Prostate gland (tissue), 2 donors: ENCODE measurements at regions not wholly inside any gene's neighbourhood (a gene's known extent, or its start where the extent isn't known, plus 50 kb on each side); places are given as distances from the start of the nearest gene placed in this dataset.

Experiments used
- DNase-seq: peaks from one replicate; pipeline ENCODE4 v3.0.0-alpha.2; 2019; ENCODE audit warnings: low spot score
- H3K27ac ChIP-seq, 2 donors: fragments of 200-600 bp; sonication (generic); 2 replicates each; pipeline ENCODE4 v1.5.1; 2017 to 2019
- H3K27me3 ChIP-seq: fragments of 200-600 bp; sonication (generic); replicated peaks from 2 replicates; pipeline ENCODE4 v1.5.1; 2019; ENCODE audit not compliant: insufficient read depth
- H3K36me3 ChIP-seq, 2 donors: fragments of 200-600 bp; sonication (generic); 1 replicate in 1 of 2; 2 replicates in 1 of 2; pipeline versions ENCODE4 v1.5.1 to v1.8.1; 2017 to 2019
- H3K4me1 ChIP-seq: fragments of 200-600 bp; sonication (generic); replicated peaks from 2 replicates; pipeline ENCODE4 v1.5.1; 2019
- H3K4me3 ChIP-seq, 2 donors: fragments of 200-600 bp; sonication (generic); 2 replicates each; pipeline ENCODE4 v1.5.1; 2017 to 2019
- H3K9me3 ChIP-seq: fragments of 200-600 bp; sonication (generic); 2 replicates; pipeline ENCODE4 v1.5.1; 2017
- CTCF ChIP-seq, 4 experiments: fragments of 200-600 bp in 2 of 4; fragments of 450-650 bp in 2 of 4; sonication (generic) in 2 of 4; IDR thresholded peaks; 1 replicate in 3 of 4; 2 replicates in 1 of 4; pipeline ENCODE4 v1.5.1; 2016 to 2019; ENCODE audit warnings: antibody characterized with exemption in 4 of 4, mild to moderate bottlenecking in 2 of 4, moderate library complexity in 2 of 4
- POLR2A ChIP-seq: fragments of 450-650 bp; IDR thresholded peaks from one replicate; pipeline ENCODE4 v1.6.1; 2016; ENCODE audit warnings: antibody characterized with exemption, mild to moderate bottlenecking
- POLR2AphosphoS5 ChIP-seq: sonication (generic); formaldehyde crosslinking; IDR thresholded peaks from one replicate; pipeline ENCODE4 v1.6.1; 2017; ENCODE audit warnings: antibody characterized with exemption
- WGBS: methylation state at CpG from one replicate; pipeline ENCODE4 v1.1.5; 2018; 5-methylcytosine and 5-hydroxymethylcytosine counted together
- intact Hi-C: fragments of 100-400 bp; cut with DNase I; formaldehyde crosslinking; loops from one replicate; pipeline ENCODE4 v1.14.2; 2022

- no peaks in the 10 kb centered on the region for H3K36me3 ChIP-seq
- no peaks in the 10 kb centered on the region for H3K27me3 ChIP-seq
- no peak for TF ChIP-seq POLR2A
- no peak for TF ChIP-seq POLR2AphosphoS5
- TF ChIP-seq CTCF (IDR thresholded peaks at IDR 0.05) = no peak
- no peak overlapping the region for H3K27ac ChIP-seq
- no peak overlapping the region for H3K4me3 ChIP-seq
- intact Hi-C loops = no loop called here
- no peaks in the 10 kb centered on the region for H3K4me1 ChIP-seq
- WGBS = 97% methylated on average over 2 of the region's 2 CpGs
- H3K9me3 ChIP-seq = no peaks in the 10 kb centered on the region
- DNase-seq = no peak
Measured at GRCh38 chrX:23570674-23571343, 96.5 kb upstream of the PRDX4 start.

- TF ChIP-seq POLR2A = no peak
- TF ChIP-seq CTCF (IDR thresholded peaks at IDR 0.05) = no peak
- no peak for TF ChIP-seq POLR2AphosphoS5
- no peak overlapping the region for H3K4me3 ChIP-seq
- no peak for DNase-seq
- H3K9me3 ChIP-seq = no peaks in the 10 kb centered on the region
- no peak overlapping the region for H3K27ac ChIP-seq
- intact Hi-C loops = no loop called here
- no peaks in the 10 kb centered on the region for H3K27me3 ChIP-seq
- H3K36me3 ChIP-seq = no peaks in the 10 kb centered on the region
- H3K4me1 ChIP-seq = no peaks in the 10 kb centered on the region
Measured at GRCh38 chrX:23575281-23575680, 92.0 kb upstream of the PRDX4 start.

- H3K9me3 ChIP-seq = no peaks in the 10 kb centered on the region
- H3K27me3 ChIP-seq = no peaks in the 10 kb centered on the region
- H3K27ac ChIP-seq = no peak overlapping the region
- DNase-seq = no peak
- 100% methylated on average over 1 of the region's 1 CpG for WGBS
- intact Hi-C loops = no loop called here
- no peak for TF ChIP-seq CTCF (IDR thresholded peaks at IDR 0.05)
- no peak for TF ChIP-seq POLR2AphosphoS5
- TF ChIP-seq POLR2A = no peak
- H3K4me1 ChIP-seq = no peaks in the 10 kb centered on the region
- no peaks in the 10 kb centered on the region for H3K36me3 ChIP-seq
- H3K4me3 ChIP-seq = no peak overlapping the region
Measured at GRCh38 chrX:23578079-23578478, 89.2 kb upstream of the PRDX4 start.

- H3K27ac ChIP-seq = no peak overlapping the region
- no peak for TF ChIP-seq POLR2A
- no peak for TF ChIP-seq CTCF (IDR thresholded peaks at IDR 0.05)
- TF ChIP-seq POLR2AphosphoS5 = no peak
- no peaks in the 10 kb centered on the region for H3K4me1 ChIP-seq
- intact Hi-C loops = no loop called here
- DNase-seq = no peak
- H3K4me3 ChIP-seq = no peak overlapping the region
- no peaks in the 10 kb centered on the region for H3K27me3 ChIP-seq
- H3K36me3 ChIP-seq = no peaks in the 10 kb centered on the region
- 88% methylated on average over 4 of the region's 4 CpGs for WGBS
- no peaks in the 10 kb centered on the region for H3K9me3 ChIP-seq
Measured at GRCh38 chrX:23589496-23589895, 77.8 kb upstream of the PRDX4 start.

GRCh38 chrX:23592741-23593140, 74.6 kb upstream of the PRDX4 start:
- Histone ChIP-seq H3K9me3 (no peaks in the 10 kb centered on the region), H3K27ac (no peak overlapping the region), H3K36me3 (no peaks in the 10 kb centered on the region), H3K4me1 (no peaks in the 10 kb centered on the region), H3K4me3 (no peak overlapping the region), H3K27me3 (no peaks in the 10 kb centered on the region)
- DNase-seq = no peak
- WGBS = 98% methylated on average over 4 of the region's 5 CpGs
- intact Hi-C loops = no loop called here
- TF ChIP-seq POLR2A (no peak), POLR2AphosphoS5 (no peak), CTCF (IDR thresholded peaks at IDR 0.05) (no peak)
